ENCODE measurements at regions not wholly inside any gene's neighbourhood (a gene's known extent, or its start where the extent isn't known, plus 50 kb on each side); places are given as distances from the start of the nearest gene placed in this dataset.

GRCh38 chr13:100890645-100891044 is 216.1 kb upstream of the TMTC4 start:
- H3K4me3 ChIP-seq (replicated peaks in 1 of 2; ENCODE audit: low read depth in 1 of 2, low read length in 2 of 2): no peak overlapping the region
- ChIA-PET CTCF (no interaction called here), POLR2A (no interaction called here), RAD21 (ENCODE audit: low non-redundant PET in 1 of 2, low total read pairs in 2 of 2, uncharacterized antibody in 2 of 2, unreplicated experiment in 2 of 2) (no interaction called here)
- H3K27me3 ChIP-seq (ENCODE audit: insufficient read depth, low read length): 0 out of 2 replicates have a peak, but pooled peaks cover 4% of the 10 kb centered on the region
- TF ChIP-seq EGR1 (IDR thresholded peaks at IDR 0.05; ENCODE audit: low read depth) (no peak), SP1 (IDR thresholded peaks at IDR 0.05; ENCODE audit: low read depth) (no peak), EZH2 (IDR thresholded peaks at IDR 0.05) (no peak), JUND (IDR thresholded peaks at IDR 0.05) (no peak), EZH2phosphoT487 (IDR thresholded peaks at IDR 0.05; ENCODE audit: borderline replicate concordance) (no peak), ZNF274 (IDR thresholded peaks at IDR 0.05; ENCODE audit: low read depth, low read length) (no peak), POLR2AphosphoS5 (IDR thresholded peaks at IDR 0.05; ENCODE audit: low read depth, low read length) (no peak), SRF (IDR thresholded peaks at IDR 0.05; ENCODE audit: low read depth) (no peak), POLR2A (IDR thresholded peaks at IDR 0.05; ENCODE audit: borderline replicate concordance, extremely low read depth, insufficient read depth, insufficient read length) (no peak), MAX (IDR thresholded peaks at IDR 0.05) (no peak), CTCF (IDR thresholded peaks at IDR 0.05 in 2 of 3, conservative IDR thresholded peaks at IDR 0.05 in 1 of 3; ENCODE audit: borderline replicate concordance in 1 of 3, insufficient read depth in 1 of 3, low read depth in 2 of 3, low read length in 2 of 3) (no peak), ATF3 (IDR thresholded peaks at IDR 0.05) (no peak), RAD21 (IDR thresholded peaks at IDR 0.05; ENCODE audit: low read depth) (no peak), CEBPB (IDR thresholded peaks at IDR 0.05; ENCODE audit: low read depth) (no peak)
- H3K79me2 ChIP-seq (ENCODE audit: insufficient read depth, low read length): no peaks in the 10 kb centered on the region
- no peaks in the 10 kb centered on the region for H3K9me3 ChIP-seq (ENCODE audit: control insufficient read depth in 1 of 2, insufficient read depth in 1 of 2, low read depth in 1 of 2, low read length in 2 of 2)
- no peak overlapping the region for H3K4me2 ChIP-seq (ENCODE audit: low read length)
- no peaks in the 10 kb centered on the region for H4K20me1 ChIP-seq (ENCODE audit: insufficient read depth)
- ATAC-seq (no peak), DNase-seq (ENCODE audit: low read depth, low spot score) (no peak)
- H3K4me1 ChIP-seq (ENCODE audit: control insufficient read depth in 1 of 2, insufficient read depth in 2 of 2, low read length in 2 of 2): peaks cover 0 to 6% of the 10 kb centered on the region in 2 experiments; a peak in 1 of 4 replicates
- H3K36me3 ChIP-seq (ENCODE audit: control insufficient read depth in 1 of 2, insufficient read depth in 2 of 2, low read length in 2 of 2): no peaks in the 10 kb centered on the region
- H2AFZ ChIP-seq (ENCODE audit: low read depth, low read length, poor library complexity, severe bottlenecking): no peak overlapping the region
- no peak overlapping the region for H3K27ac ChIP-seq (ENCODE audit: low read depth, low read length)
- intact Hi-C loops (cut with micrococcal nuclease): no loop called here
- H3K9ac ChIP-seq (ENCODE audit: low read length): no peak overlapping the region
- BruUV-seq (replicated peaks): no TSS peak
- H3K9me2 ChIP-seq (ENCODE audit: insufficient read depth): no peaks in the 10 kb centered on the region

Measured in HCT116 (cell line).